HepG2 (cell line): ENCODE measurements at regions not wholly inside any gene's neighbourhood (a gene's known extent, or its start where the extent isn't known, plus 50 kb on each side); places are given as distances from the start of the nearest gene placed in this dataset.

Experiments used
- ATAC-seq: fragments of 200-7000 bp; cut with Tn5 transposase; 3 replicates; pipeline ENCODE4 v1.9.1; 2020; ENCODE audit warnings: mild to moderate bottlenecking, moderate library complexity
- BruUV-seq: library from RNA; stranded (reverse); fragments of 400-500 nt; replicated peaks from 2 replicates; lab custom pipeline; 2021; lab: Mats Ljungman, UMichigan
- CTCF ChIA-PET: fragments of 300-600 bp; formaldehyde crosslinking; extraction: SDS; loops from one replicate; lab custom pipeline; 2021; ENCODE audit warnings: low total read pairs, inconsistent platforms, low intra/inter-chr PET ratio; lab: Yijun Ruan, JAX
- POLR2A ChIA-PET: fragments of 350-600 bp; sonication (Branson Sonifier 250); formaldehyde crosslinking; loops from one replicate; lab custom pipeline; 2020; ENCODE audit warnings: antibody characterized with exemption, inconsistent platforms; lab: Yijun Ruan, JAX
- DNase-seq: peaks from one replicate; pipeline ENCODE4 v3.0.0-alpha.2; 2015; ENCODE audit warnings: low spot score
- FAIRE-seq: peaks from 3 replicates; lab custom pipeline; 2011; peaks lifted over from hg19 to GRCh38; lab: Jason Lieb, UNC
- H2AFZ ChIP-seq: one replicate; pipeline ENCODE4 v1.6.1; 2011; ENCODE audit warnings: low read length, inconsistent platforms
- H3K27ac ChIP-seq: fragments of 300-600 bp; 3 replicates; pipeline ENCODE4 v1.8.0; 2011; ENCODE audit warnings: mixed run types, mild to moderate bottlenecking, mixed read lengths, low read length, inconsistent platforms; ENCODE audit not compliant: insufficient read depth; ENCODE audit errors: extremely low read length
- H3K27me3 ChIP-seq, 2 experiments: fragments of 200-600 bp in 1 of 2; 2 replicates in 1 of 2; 3 replicates in 1 of 2; pipeline versions ENCODE4 v1.6.0 to v1.8.0; 2011; ENCODE audit warnings: low read length in 2 of 2, mild to moderate bottlenecking in 2 of 2, moderate library complexity in 2 of 2, inconsistent platforms in 1 of 2; ENCODE audit not compliant: insufficient read depth in 2 of 2, control insufficient read depth in 1 of 2
- H3K36me3 ChIP-seq, 2 experiments: fragments of 200-600 bp in 1 of 2; replicated peaks in 1 of 2; 2 replicates in 1 of 2; 3 replicates in 1 of 2; pipeline versions ENCODE4 v1.5.1 to v1.8.0; 2011; ENCODE audit warnings: low read length in 2 of 2, inconsistent platforms in 1 of 2; ENCODE audit not compliant: insufficient read depth in 2 of 2, control insufficient read depth in 1 of 2
- H3K4me1 ChIP-seq: 2 replicates; pipeline ENCODE4 v1.5.1; 2012; ENCODE audit warnings: low read length, inconsistent platforms; ENCODE audit not compliant: insufficient read depth
- H3K4me2 ChIP-seq: 2 replicates; pipeline ENCODE4 v1.6.0; 2011; ENCODE audit warnings: low read depth, low read length, inconsistent platforms
- H3K4me3 ChIP-seq, 3 experiments: fragments of 200-600 bp in 1 of 3; sonication (generic), shearing (Covaris generic) in 1 of 3; replicated peaks in 1 of 3; 2 replicates each; pipeline ENCODE4 v1.5.1; 2011 to 2016; ENCODE audit warnings: low read length in 3 of 3, inconsistent platforms in 2 of 3, low read depth in 2 of 3, mild to moderate bottlenecking in 2 of 3, control low read depth in 1 of 3, mixed read lengths in 1 of 3; ENCODE audit not compliant: insufficient read depth in 1 of 3
- H3K79me2 ChIP-seq: one replicate; pipeline ENCODE4 v1.6.1; 2011; ENCODE audit warnings: low read length, inconsistent platforms; ENCODE audit not compliant: insufficient read depth
- H3K9ac ChIP-seq: 2 replicates; pipeline ENCODE4 v1.6.0; 2011; ENCODE audit warnings: mild to moderate bottlenecking, low read depth, low read length, inconsistent platforms; ENCODE audit not compliant: insufficient read depth
- H3K9me3 ChIP-seq: 2 replicates; pipeline ENCODE4 v1.5.1; 2012; ENCODE audit warnings: mild to moderate bottlenecking, low read length
- H4K20me1 ChIP-seq: 2 replicates; pipeline ENCODE4 v1.6.0; 2011; ENCODE audit warnings: inconsistent platforms, mild to moderate bottlenecking, low read length, moderate library complexity; ENCODE audit not compliant: insufficient read depth
- HIVEP1 ChIP-seq: sonication (generic); formaldehyde crosslinking; IDR thresholded peaks from 2 replicates; pipeline ENCODE4 v1.4.0; 2020; ENCODE audit warnings: mild to moderate bottlenecking, missing genetic modification reagents
- KMT2A ChIP-seq: sonication (generic); formaldehyde crosslinking; IDR thresholded peaks from 2 replicates; pipeline ENCODE4 v1.4.0; 2020; ENCODE audit warnings: missing genetic modification reagents
- RORA ChIP-seq: sonication (generic); formaldehyde crosslinking; IDR thresholded peaks from 2 replicates; pipeline ENCODE4 v1.5.0; 2020; ENCODE audit warnings: mild to moderate bottlenecking, missing genetic modification reagents, moderate library complexity
- ZNF160 ChIP-seq: sonication (generic); formaldehyde crosslinking; IDR thresholded peaks from 2 replicates; pipeline ENCODE4 v1.8.0; 2022; ENCODE audit warnings: mild to moderate bottlenecking, inconsistent platforms, missing genetic modification reagents
- ZNF205 ChIP-seq: IDR thresholded peaks from 2 replicates; pipeline ENCODE4 v1.6.1; 2018; ENCODE audit warnings: missing biosample characterization, missing genetic modification reagents
- ZNF234 ChIP-seq: sonication (generic); formaldehyde crosslinking; conservative IDR thresholded peaks from 2 replicates; pipeline ENCODE4 v1.5.1; 2020; ENCODE audit warnings: mild to moderate bottlenecking, missing genetic modification reagents
- ZNF766 ChIP-seq: sonication (generic); formaldehyde crosslinking; IDR thresholded peaks from 2 replicates; pipeline ENCODE4 v1.5.0; 2020; ENCODE audit warnings: missing genetic modification reagents, borderline replicate concordance
- WGBS: methylation state at CpG from one replicate; pipeline ENCODE4 v1.1.6; 2017; ENCODE audit warnings: low lambda C conversion rate; 5-methylcytosine and 5-hydroxymethylcytosine counted together
- in situ Hi-C: cut with HindIII; loops from 2 replicates; pipeline ENCODE4 v1.10.0; 2017; ENCODE audit warnings: low pct_unique_long_range_greater_than_20kb; ENCODE audit not compliant: extremely low pct_ligation_motif_present
- intact Hi-C: fragments of 100-400 bp; cut with micrococcal nuclease; formaldehyde crosslinking; loops from one replicate; pipeline ENCODE4 v1.10.0; 2022; ENCODE audit not compliant: unreplicated experiment
- TF ChIP-seq, protein P1 (sequence below), 2 experiments: sonication (generic) in 1 of 2; formaldehyde crosslinking in 1 of 2; IDR thresholded peaks; 2 replicates each; pipeline versions ENCODE4 v1.6.1 to v1.9.0; 2014 to 2022; ENCODE audit warnings: antibody characterized with exemption in 1 of 2, borderline replicate concordance in 1 of 2, inconsistent platforms in 1 of 2, low read depth in 1 of 2, missing genetic modification reagents in 1 of 2
- TF ChIP-seq, protein P2 (sequence below): sonication (generic); formaldehyde crosslinking; IDR thresholded peaks from 2 replicates; pipeline ENCODE4 v1.5.0; 2020; ENCODE audit warnings: missing genetic modification reagents
- TF ChIP-seq, protein P3 (sequence below): sonication (generic); formaldehyde crosslinking; IDR thresholded peaks from one replicate; pipeline ENCODE4 v1.5.1; 2020; ENCODE audit warnings: mild to moderate bottlenecking, missing genetic modification reagents; ENCODE audit errors: not compliant biosample characterization

DNA sequence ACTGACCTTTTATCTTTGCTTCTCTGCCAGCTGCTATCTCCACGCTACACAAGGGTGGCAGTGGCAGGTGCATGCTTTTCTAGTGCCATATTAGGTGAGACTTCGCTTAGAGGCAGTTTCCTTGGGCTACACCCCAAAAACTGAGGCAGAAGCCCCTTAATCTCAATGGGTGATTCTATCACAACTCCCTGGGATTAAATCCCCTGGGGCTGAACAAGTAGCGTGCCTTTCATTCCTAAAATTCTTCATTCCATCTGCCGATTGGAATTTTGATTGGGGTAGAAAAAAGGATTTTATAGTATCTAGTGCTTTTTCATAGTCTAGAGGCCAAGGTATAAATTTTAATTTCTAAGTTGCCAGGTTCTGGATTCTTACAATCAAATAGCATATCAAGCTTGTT lies 1040.5 kb upstream of the ACVR2A start:
- ChIA-PET POLR2A (no interaction called here), CTCF (no interaction called here)
- Histone ChIP-seq H3K4me2 (no peak overlapping the region), H4K20me1 (no peaks in the 10 kb centered on the region), H3K9me3 (peaks cover 8% of the 10 kb centered on the region; the same call in 1 of the 2 replicates), H3K4me3 (no peak overlapping the region), H3K27ac (no peak overlapping the region), H3K79me2 (no peaks in the 10 kb centered on the region), H3K36me3 (no peaks in the 10 kb centered on the region), H2AFZ (no peak overlapping the region), H3K4me1 (no peaks in the 10 kb centered on the region), H3K27me3 (no peaks in the 10 kb centered on the region), H3K9ac (no peak overlapping the region)
- DNase-seq: no peak
- FAIRE-seq: no peak
- intact Hi-C loops: no loop called here
- no peak for ATAC-seq
- 20% methylated on average over 4 of the region's 4 CpGs for whole genome bisulfite sequencing
- in situ Hi-C loops: no loop called here
- BruUV-seq: no TSS peak
- TF ChIP-seq, protein P1, sequence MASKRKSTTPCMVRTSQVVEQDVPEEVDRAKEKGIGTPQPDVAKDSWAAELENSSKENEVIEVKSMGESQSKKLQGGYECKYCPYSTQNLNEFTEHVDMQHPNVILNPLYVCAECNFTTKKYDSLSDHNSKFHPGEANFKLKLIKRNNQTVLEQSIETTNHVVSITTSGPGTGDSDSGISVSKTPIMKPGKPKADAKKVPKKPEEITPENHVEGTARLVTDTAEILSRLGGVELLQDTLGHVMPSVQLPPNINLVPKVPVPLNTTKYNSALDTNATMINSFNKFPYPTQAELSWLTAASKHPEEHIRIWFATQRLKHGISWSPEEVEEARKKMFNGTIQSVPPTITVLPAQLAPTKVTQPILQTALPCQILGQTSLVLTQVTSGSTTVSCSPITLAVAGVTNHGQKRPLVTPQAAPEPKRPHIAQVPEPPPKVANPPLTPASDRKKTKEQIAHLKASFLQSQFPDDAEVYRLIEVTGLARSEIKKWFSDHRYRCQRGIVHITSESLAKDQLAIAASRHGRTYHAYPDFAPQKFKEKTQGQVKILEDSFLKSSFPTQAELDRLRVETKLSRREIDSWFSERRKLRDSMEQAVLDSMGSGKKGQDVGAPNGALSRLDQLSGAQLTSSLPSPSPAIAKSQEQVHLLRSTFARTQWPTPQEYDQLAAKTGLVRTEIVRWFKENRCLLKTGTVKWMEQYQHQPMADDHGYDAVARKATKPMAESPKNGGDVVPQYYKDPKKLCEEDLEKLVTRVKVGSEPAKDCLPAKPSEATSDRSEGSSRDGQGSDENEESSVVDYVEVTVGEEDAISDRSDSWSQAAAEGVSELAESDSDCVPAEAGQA (IDR thresholded peaks at IDR 0.05; ENCODE audit: low read depth): no peak
- TF ChIP-seq, protein P1 (CRISPR knock-in tag; IDR thresholded peaks at IDR 0.05; ENCODE audit: borderline replicate concordance): no peak
- TF ChIP-seq ZNF234 (CRISPR knock-in tag) (no peak), ZNF766 (CRISPR knock-in tag) (no peak), ZNF160 (CRISPR knock-in tag) (no peak), HIVEP1 (CRISPR knock-in tag) (no peak), ZNF205 (CRISPR knock-in tag) (no peak), KMT2A (CRISPR knock-in tag) (no peak), RORA (CRISPR knock-in tag) (no peak)
- TF ChIP-seq, protein P2, sequence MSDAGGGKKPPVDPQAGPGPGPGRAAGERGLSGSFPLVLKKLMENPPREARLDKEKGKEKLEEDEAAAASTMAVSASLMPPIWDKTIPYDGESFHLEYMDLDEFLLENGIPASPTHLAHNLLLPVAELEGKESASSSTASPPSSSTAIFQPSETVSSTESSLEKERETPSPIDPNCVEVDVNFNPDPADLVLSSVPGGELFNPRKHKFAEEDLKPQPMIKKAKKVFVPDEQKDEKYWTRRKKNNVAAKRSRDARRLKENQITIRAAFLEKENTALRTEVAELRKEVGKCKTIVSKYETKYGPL (CRISPR knock-in tag): no peak
- TF ChIP-seq, protein P3, sequence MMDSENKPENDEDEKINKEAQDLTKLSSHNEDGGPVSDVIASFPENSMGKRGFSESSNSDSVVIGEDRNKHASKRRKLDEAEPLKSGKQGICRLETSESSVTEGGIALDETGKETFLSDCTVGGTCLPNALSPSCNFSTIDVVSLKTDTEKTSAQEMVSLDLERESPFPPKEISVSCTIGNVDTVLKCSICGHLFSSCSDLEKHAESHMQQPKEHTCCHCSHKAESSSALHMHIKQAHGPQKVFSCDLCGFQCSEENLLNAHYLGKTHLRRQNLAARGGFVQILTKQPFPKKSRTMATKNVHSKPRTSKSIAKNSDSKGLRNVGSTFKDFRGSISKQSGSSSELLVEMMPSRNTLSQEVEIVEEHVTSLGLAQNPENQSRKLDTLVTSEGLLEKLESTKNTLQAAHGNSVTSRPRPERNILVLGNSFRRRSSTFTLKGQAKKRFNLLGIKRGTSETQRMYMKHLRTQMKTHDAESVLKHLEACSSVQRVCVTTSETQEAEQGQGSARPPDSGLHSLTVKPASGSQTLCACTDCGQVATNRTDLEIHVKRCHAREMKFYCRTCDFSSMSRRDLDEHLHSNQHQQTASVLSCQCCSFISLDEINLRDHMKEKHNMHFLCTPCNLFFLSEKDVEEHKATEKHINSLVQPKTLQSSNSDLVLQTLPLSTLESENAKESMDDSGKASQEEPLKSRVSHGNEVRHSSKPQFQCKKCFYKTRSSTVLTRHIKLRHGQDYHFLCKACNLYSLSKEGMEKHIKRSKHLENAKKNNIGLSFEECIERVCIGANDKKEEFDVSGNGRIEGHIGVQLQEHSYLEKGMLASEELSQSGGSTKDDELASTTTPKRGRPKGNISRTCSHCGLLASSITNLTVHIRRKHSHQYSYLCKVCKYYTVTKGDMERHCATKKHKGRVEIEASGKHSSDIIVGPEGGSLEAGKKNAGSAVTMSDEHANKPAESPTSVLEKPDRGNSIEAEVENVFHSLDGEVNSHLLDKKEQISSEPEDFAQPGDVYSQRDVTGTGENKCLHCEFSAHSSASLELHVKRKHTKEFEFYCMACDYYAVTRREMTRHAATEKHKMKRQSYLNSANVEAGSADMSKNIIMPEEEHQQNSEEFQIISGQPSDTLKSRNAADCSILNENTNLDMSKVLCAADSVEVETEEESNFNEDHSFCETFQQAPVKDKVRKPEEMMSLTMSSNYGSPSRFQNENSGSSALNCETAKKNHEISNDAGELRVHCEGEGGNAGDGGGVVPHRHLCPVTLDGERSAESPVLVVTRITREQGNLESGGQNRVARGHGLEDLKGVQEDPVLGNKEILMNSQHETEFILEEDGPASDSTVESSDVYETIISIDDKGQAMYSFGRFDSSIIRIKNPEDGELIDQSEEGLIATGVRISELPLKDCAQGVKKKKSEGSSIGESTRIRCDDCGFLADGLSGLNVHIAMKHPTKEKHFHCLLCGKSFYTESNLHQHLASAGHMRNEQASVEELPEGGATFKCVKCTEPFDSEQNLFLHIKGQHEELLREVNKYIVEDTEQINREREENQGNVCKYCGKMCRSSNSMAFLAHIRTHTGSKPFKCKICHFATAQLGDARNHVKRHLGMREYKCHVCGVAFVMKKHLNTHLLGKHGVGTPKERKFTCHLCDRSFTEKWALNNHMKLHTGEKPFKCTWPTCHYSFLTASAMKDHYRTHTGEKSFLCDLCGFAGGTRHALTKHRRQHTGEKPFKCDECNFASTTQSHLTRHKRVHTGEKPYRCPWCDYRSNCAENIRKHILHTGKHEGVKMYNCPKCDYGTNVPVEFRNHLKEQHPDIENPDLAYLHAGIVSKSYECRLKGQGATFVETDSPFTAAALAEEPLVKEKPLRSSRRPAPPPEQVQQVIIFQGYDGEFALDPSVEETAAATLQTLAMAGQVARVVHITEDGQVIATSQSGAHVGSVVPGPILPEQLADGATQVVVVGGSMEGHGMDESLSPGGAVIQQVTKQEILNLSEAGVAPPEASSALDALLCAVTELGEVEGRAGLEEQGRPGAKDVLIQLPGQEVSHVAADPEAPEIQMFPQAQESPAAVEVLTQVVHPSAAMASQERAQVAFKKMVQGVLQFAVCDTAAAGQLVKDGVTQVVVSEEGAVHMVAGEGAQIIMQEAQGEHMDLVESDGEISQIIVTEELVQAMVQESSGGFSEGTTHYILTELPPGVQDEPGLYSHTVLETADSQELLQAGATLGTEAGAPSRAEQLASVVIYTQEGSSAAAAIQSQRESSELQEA (CRISPR knock-in tag): no peak
